Stimulated activated CD8-positive, alpha-beta memory T cell treated with anti-CD3 and anti-CD28 coated beads, Interleukin-2, amount 100 ng/mL, for 1 hour (primary cell): ENCODE measurements at regions not wholly inside any gene's neighbourhood (a gene's known extent, or its start where the extent isn't known, plus 50 kb on each side); places are given as distances from the start of the nearest gene placed in this dataset.

Source experiments
- DNase-seq, 2 donors: peaks; one replicate each; pipeline ENCODE4 v3.0.0-alpha.2; 2020; ENCODE audit warnings: low read depth in 2 of 2

- DNase-seq: no peak
Measured at GRCh38 chr6:10305790-10306415, 109.0 kb downstream of the TFAP2A start.

- DNase-seq: no peak
Measured at GRCh38 chr6:10303608-10304506, 111.0 kb downstream of the TFAP2A start.

GRCh38 chr6:10302566-10303235 lies 112.2 kb downstream of the TFAP2A start:
- DNase-seq: no peak

- no peak for DNase-seq
Measured at GRCh38 chr6:10300071-10300470, 114.8 kb downstream of the TFAP2A start.

GRCh38 chr6:10297832-10298231 lies 117.0 kb downstream of the TFAP2A start:
- DNase-seq: no peak

- DNase-seq: no peak
Measured at GRCh38 chr6:10278746-10279145, 136.1 kb downstream of the TFAP2A start.

- DNase-seq: no peak
Measured at GRCh38 chr6:10276660-10277287, 138.1 kb downstream of the TFAP2A start.

- no peak for DNase-seq
Measured at GRCh38 chr6:10276106-10276505, 138.8 kb downstream of the TFAP2A start.

- no peak for DNase-seq
Measured at GRCh38 chr6:10272591-10272990, 142.3 kb downstream of the TFAP2A start.

- no peak for DNase-seq
Measured at GRCh38 chr6:10271982-10272381, 142.9 kb downstream of the TFAP2A start.

- DNase-seq: no peak
Measured at GRCh38 chr6:10269814-10270472, 144.9 kb downstream of the TFAP2A start.

GRCh38 chr6:10268611-10269310 lies 146.1 kb downstream of the TFAP2A start:
- DNase-seq: no peak

GRCh38 chr6:10268111-10268510 lies 146.8 kb downstream of the TFAP2A start:
- DNase-seq: no peak

- no peak for DNase-seq
Measured at GRCh38 chr6:10266462-10266861, 148.4 kb downstream of the TFAP2A start.

- DNase-seq: no peak
Measured at GRCh38 chr6:10266061-10266460, 148.8 kb downstream of the TFAP2A start.

GRCh38 chr6:10262505-10262904 lies 152.4 kb downstream of the TFAP2A start:
- DNase-seq: no peak

GRCh38 chr6:10259671-10260070 lies 155.2 kb downstream of the TFAP2A start:
- DNase-seq: no peak

GRCh38 chr6:10258341-10258740 lies 156.5 kb downstream of the TFAP2A start:
- no peak for DNase-seq

- no peak for DNase-seq
Measured at GRCh38 chr6:10256113-10256690, 158.7 kb downstream of the TFAP2A start.

- DNase-seq: no peak
Measured at GRCh38 chr6:10250655-10251220, 164.1 kb downstream of the TFAP2A start.
